GM06990 (cell line): ENCODE measurements at regions not wholly inside any gene's neighbourhood (a gene's known extent, or its start where the extent isn't known, plus 50 kb on each side); places are given as distances from the start of the nearest gene placed in this dataset.

ENCODE experiments used
- DNase-seq: peaks from one replicate; pipeline ENCODE4 v3.0.0-alpha.2; 2011; ENCODE audit not compliant: insufficient read length; ENCODE audit errors: extremely low read depth
- H3K27me3 ChIP-seq: replicated peaks from 2 replicates; pipeline ENCODE4 v1.6.0; 2011; ENCODE audit warnings: low read length; ENCODE audit not compliant: control insufficient read depth, insufficient read depth
- H3K36me3 ChIP-seq: 2 replicates; pipeline ENCODE4 v1.5.1; 2011; ENCODE audit warnings: low read length; ENCODE audit not compliant: control insufficient read depth, insufficient read depth
- H3K4me3 ChIP-seq: replicated peaks from 2 replicates; pipeline ENCODE4 v1.5.1; 2011; ENCODE audit warnings: low read depth, mild to moderate bottlenecking, control low read depth, low read length
- CTCF ChIP-seq: IDR thresholded peaks from 2 replicates; pipeline ENCODE4 v1.5.1; 2011; ENCODE audit warnings: low read length, control low read depth, mild to moderate bottlenecking, inconsistent platforms; ENCODE audit not compliant: insufficient read depth, poor library complexity, severe bottlenecking

GRCh38 chr3:104402902-104403301 is 963.8 kb upstream of the ALCAM start:
- DNase-seq, result no peak
- TF ChIP-seq CTCF, result no peak

GRCh38 chr3:104411757-104412156 is 955.0 kb upstream of the ALCAM start:
- Histone ChIP-seq H3K27me3 (no peaks in the 10 kb centered on the region), H3K36me3 (no peaks in the 10 kb centered on the region; the same call in 1 of the 2 replicates), H3K4me3 (no peak overlapping the region)
- DNase-seq, result no peak
- TF ChIP-seq CTCF, result no peak

More at GRCh38 chr3:104402902-104403301, 963.8 kb upstream of the ALCAM start:
- Histone ChIP-seq H3K36me3 (no peaks in the 10 kb centered on the region), H3K27me3 (no peaks in the 10 kb centered on the region), H3K4me3 (no peak overlapping the region)

DNA sequence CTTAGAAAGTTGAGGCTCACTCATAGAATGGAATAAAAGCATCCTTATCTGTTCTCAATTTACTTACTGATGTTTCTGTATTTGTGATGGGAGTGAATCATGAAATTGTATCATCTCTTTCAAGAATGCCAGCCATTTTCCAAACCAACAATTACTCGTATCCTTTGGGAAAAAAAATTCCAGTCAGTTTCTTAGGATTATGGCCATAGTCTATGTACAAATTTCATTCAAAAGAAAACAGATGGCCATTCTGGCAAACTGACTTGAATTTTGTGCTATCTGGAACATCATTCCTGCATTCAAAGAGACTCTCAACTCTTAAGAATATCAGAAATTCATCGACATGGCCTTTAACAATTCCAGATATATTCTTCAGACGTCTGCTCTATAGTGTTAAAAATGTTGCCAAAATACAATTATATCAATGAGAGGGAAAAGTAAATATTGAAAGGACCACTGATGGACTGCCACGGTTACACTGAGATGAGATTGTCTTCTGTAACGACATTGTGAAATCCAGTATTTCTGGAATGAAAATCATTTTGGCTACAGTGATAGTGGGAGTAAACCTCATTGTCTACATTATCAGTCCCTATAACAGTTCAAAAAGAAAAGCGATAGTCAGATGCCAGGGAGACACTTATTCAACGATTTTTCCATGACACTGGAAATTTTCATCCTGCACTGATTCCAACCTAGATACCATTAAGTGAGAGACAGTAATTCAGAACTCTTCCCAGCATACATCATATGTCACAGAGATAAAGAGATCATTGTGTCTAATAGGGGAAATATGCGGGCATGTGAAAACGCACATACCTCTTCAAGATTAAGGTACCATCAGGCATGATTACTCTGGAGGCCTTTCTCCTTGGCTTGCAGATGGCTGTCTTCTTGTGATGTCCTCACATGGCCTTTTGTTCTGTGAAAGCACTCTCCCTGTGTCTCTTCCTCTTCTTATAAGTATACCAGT is 953.8 kb upstream of the ALCAM start:
- no peaks in the 10 kb centered on the region; the same call in 1 of the 2 replicates for H3K36me3 ChIP-seq
- TF ChIP-seq CTCF, result no peak
- no peak overlapping the region for H3K4me3 ChIP-seq
- no peaks in the 10 kb centered on the region for H3K27me3 ChIP-seq
- DNase-seq, result no peak

GRCh38 chr3:104428337-104428925 is 938.3 kb upstream of the ALCAM start:
- no peaks in the 10 kb centered on the region for H3K36me3 ChIP-seq
- no peak for TF ChIP-seq CTCF
- H3K4me3 ChIP-seq, result no peak overlapping the region
- DNase-seq, result no peak
- no peaks in the 10 kb centered on the region for H3K27me3 ChIP-seq

GRCh38 chr3:104429727-104430126 is 937.0 kb upstream of the ALCAM start:
- Histone ChIP-seq H3K36me3 (no peaks in the 10 kb centered on the region), H3K4me3 (no peak overlapping the region), H3K27me3 (no peaks in the 10 kb centered on the region)
- DNase-seq, result no peak
- TF ChIP-seq CTCF, result no peak
